Kidney (tissue), 13 donors: ENCODE measurements at regions not wholly inside any gene's neighbourhood (a gene's known extent, or its start where the extent isn't known, plus 50 kb on each side); places are given as distances from the start of the nearest gene placed in this dataset.

Experiments used
- DNase-seq, 5 donors: peaks; one replicate each; pipeline ENCODE4 v3.0.0-alpha.2; 2013 to 2020
- FAIRE-seq: peaks from 2 replicates; lab custom pipeline; 2012; peaks lifted over from hg19 to GRCh38; lab: Jason Lieb, UNC
- H3K27ac ChIP-seq, 2 donors: one replicate each; pipeline ENCODE4 v1.7.0; 2013; ENCODE audit warnings: low read depth in 2 of 2, low read length in 2 of 2, inconsistent platforms in 1 of 2
- H3K27me3 ChIP-seq: one replicate; pipeline ENCODE4 v1.7.1; 2013; ENCODE audit warnings: low read length, inconsistent platforms; ENCODE audit not compliant: control insufficient read depth, insufficient read depth
- H3K36me3 ChIP-seq, 3 donors: one replicate each; pipeline versions ENCODE4 v1.7.0 to v1.7.1; 2013; ENCODE audit warnings: low read length in 3 of 3, control low read depth in 1 of 3, inconsistent platforms in 1 of 3; ENCODE audit not compliant: insufficient read depth in 3 of 3, control insufficient read depth in 2 of 3
- H3K4me1 ChIP-seq, 3 donors: one replicate each; pipeline versions ENCODE4 v1.7.0 to v1.7.1; 2013; ENCODE audit warnings: low read length in 3 of 3, inconsistent platforms in 1 of 3, low read depth in 1 of 3; ENCODE audit not compliant: control insufficient read depth in 2 of 3, insufficient read depth in 2 of 3
- H3K4me3 ChIP-seq, 3 donors: one replicate each; pipeline versions ENCODE4 v1.7.0 to v1.8.1; 2013; ENCODE audit warnings: low read length in 3 of 3, control low read depth in 1 of 3, inconsistent platforms in 1 of 3
- H3K9ac ChIP-seq, 3 donors: one replicate each; pipeline versions ENCODE4 v1.7.0 to v1.7.1; 2013; ENCODE audit warnings: low read length in 3 of 3, control low read depth in 1 of 3, inconsistent platforms in 1 of 3
- H3K9me3 ChIP-seq, 3 donors: one replicate each; pipeline versions ENCODE4 v1.7.0 to v1.7.1; 2013; ENCODE audit warnings: low read length in 3 of 3, control low read depth in 1 of 3, inconsistent platforms in 1 of 3; ENCODE audit not compliant: control insufficient read depth in 2 of 3, insufficient read depth in 1 of 3
- CTCF ChIP-seq: IDR thresholded peaks from 3 replicates; pipeline ENCODE4 v1.5.1; 2012; ENCODE audit warnings: mild to moderate bottlenecking, moderate library complexity, borderline replicate concordance; ENCODE audit not compliant: insufficient read depth; ENCODE audit errors: extremely low read depth
- intact Hi-C: fragments of 100-400 bp; cut with DNase I; formaldehyde crosslinking; loops from one replicate; pipeline ENCODE4 v1.11.1; 2022
- donor health status: control.
- donor health status: control.
- donor health status: control.
- donor health status: control.
- donor health status: control.
- donor health status: DM: yes; HTN: yes; CAD: no.
- donor health status: Normal renal cell carcinoma (clear cell type).

- intact Hi-C loops: no loop called here
- DNase-seq (peak in 2 of 5 donors; percentile 33 to 63), FAIRE-seq (no peak)
- H3K9me3 ChIP-seq: no peaks in the 10 kb centered on the region
- no peak for TF ChIP-seq CTCF
- H3K9ac ChIP-seq: no peak overlapping the region
- H3K27me3 ChIP-seq: no peaks in the 10 kb centered on the region
- H3K4me1 ChIP-seq: peaks cover 0 to 4% (median 0%) of the 10 kb centered on the region in 3 donors
- H3K4me3 ChIP-seq: peak overlapping the region in 2 of 3 donors; percentile 28
- H3K27ac ChIP-seq: peak overlapping the region in 1 of 2 donors; percentile 37
- no peaks in the 10 kb centered on the region for H3K36me3 ChIP-seq
Measured at GRCh38 chr9:119956111-119956510, 586.9 kb upstream of the BRINP1 start.

GRCh38 chr9:119955276-119955675 is 586.0 kb upstream of the BRINP1 start:
- Histone ChIP-seq H3K36me3 (no peaks in the 10 kb centered on the region), H3K27me3 (no peaks in the 10 kb centered on the region), H3K27ac (no peak overlapping the region), H3K9ac (no peak overlapping the region), H3K9me3 (no peaks in the 10 kb centered on the region), H3K4me3 (peak overlapping the region in 2 of 3 donors; percentile 28), H3K4me1 (peaks cover 0 to 4% (median 0%) of the 10 kb centered on the region in 3 donors)
- intact Hi-C loops: no loop called here
- DNase-seq: peak in 1 of 5 donors; percentile 15
- no peak for TF ChIP-seq CTCF
- no peak for FAIRE-seq

GRCh38 chr9:119951591-119951990 is 582.4 kb upstream of the BRINP1 start:
- no peaks in the 10 kb centered on the region for H3K36me3 ChIP-seq
- H3K27me3 ChIP-seq: no peaks in the 10 kb centered on the region
- DNase-seq (no peak), FAIRE-seq (no peak)
- H3K9me3 ChIP-seq: no peaks in the 10 kb centered on the region
- H3K9ac ChIP-seq: no peak overlapping the region
- no peak overlapping the region for H3K4me3 ChIP-seq
- no peak for TF ChIP-seq CTCF
- intact Hi-C loops: no loop called here
- H3K27ac ChIP-seq: peak overlapping the region; percentile 35 to 38
- peaks cover 0 to 2% (median 0%) of the 10 kb centered on the region in 3 donors for H3K4me1 ChIP-seq

GRCh38 chr9:119951090-119951489 is 581.9 kb upstream of the BRINP1 start:
- Histone ChIP-seq H3K4me3 (no peak overlapping the region), H3K27ac (peak overlapping the region; percentile 35 to 38), H3K27me3 (no peaks in the 10 kb centered on the region), H3K4me1 (peaks cover 0 to 2% (median 0%) of the 10 kb centered on the region in 3 donors), H3K9ac (no peak overlapping the region), H3K9me3 (no peaks in the 10 kb centered on the region), H3K36me3 (no peaks in the 10 kb centered on the region)
- FAIRE-seq: no peak
- no peak for TF ChIP-seq CTCF
- peak in 1 of 5 donors; percentile 48 for DNase-seq
- intact Hi-C loops: no loop called here
